GM12875 (cell line): ENCODE measurements at regions not wholly inside any gene's neighbourhood (a gene's known extent, or its start where the extent isn't known, plus 50 kb on each side); places are given as distances from the start of the nearest gene placed in this dataset.

Source experiments
- H3K4me3 ChIP-seq: one replicate; pipeline ENCODE4 v1.5.1; 2011; ENCODE audit warnings: low read depth, low read length, control low read depth
- CTCF ChIP-seq: IDR thresholded peaks from 2 replicates; pipeline ENCODE4 v1.5.1; 2011; ENCODE audit warnings: low read depth, mild to moderate bottlenecking, control low read depth, inconsistent platforms, low read length, moderate library complexity, borderline replicate concordance; ENCODE audit not compliant: insufficient read depth

- no peak overlapping the region for H3K4me3 ChIP-seq
- TF ChIP-seq CTCF = no peak
Measured at GRCh38 chr2:175552902-175553301, 371.4 kb upstream of the ATP5MC3 start.

GRCh38 chr2:175540421-175540820 is 358.9 kb upstream of the ATP5MC3 start:
- no peak overlapping the region for H3K4me3 ChIP-seq
- no peak for TF ChIP-seq CTCF

GRCh38 chr2:175539122-175539521 is 357.6 kb upstream of the ATP5MC3 start:
- TF ChIP-seq CTCF = no peak
- H3K4me3 ChIP-seq = no peak overlapping the region

- H3K4me3 ChIP-seq = no peak overlapping the region
- TF ChIP-seq CTCF = no peak
Measured at GRCh38 chr2:175536059-175536458, 354.5 kb upstream of the ATP5MC3 start.

- no peak for TF ChIP-seq CTCF
- no peak overlapping the region for H3K4me3 ChIP-seq
Measured at GRCh38 chr2:175535631-175536030, 354.1 kb upstream of the ATP5MC3 start.

- no peak overlapping the region for H3K4me3 ChIP-seq
- no peak for TF ChIP-seq CTCF
Measured at GRCh38 chr2:175525975-175526374, 344.5 kb upstream of the ATP5MC3 start.

- no peak overlapping the region for H3K4me3 ChIP-seq
- TF ChIP-seq CTCF = no peak
Measured at GRCh38 chr2:175523001-175523400, 341.5 kb upstream of the ATP5MC3 start.
